C4-2B (cell line): ENCODE measurements at regions not wholly inside any gene's neighbourhood (a gene's known extent, or its start where the extent isn't known, plus 50 kb on each side); places are given as distances from the start of the nearest gene placed in this dataset.

Experiments
- ZFX ChIP-seq: fragments of 450-650 bp; IDR thresholded peaks from 2 replicates; pipeline ENCODE4 v1.6.1; 2017
- TF ChIP-seq, protein P1 (sequence below): fragments of 450-650 bp; conservative IDR thresholded peaks from 2 replicates; pipeline ENCODE4 v1.5.1; 2017; ENCODE audit warnings: mild to moderate bottlenecking

DNA sequence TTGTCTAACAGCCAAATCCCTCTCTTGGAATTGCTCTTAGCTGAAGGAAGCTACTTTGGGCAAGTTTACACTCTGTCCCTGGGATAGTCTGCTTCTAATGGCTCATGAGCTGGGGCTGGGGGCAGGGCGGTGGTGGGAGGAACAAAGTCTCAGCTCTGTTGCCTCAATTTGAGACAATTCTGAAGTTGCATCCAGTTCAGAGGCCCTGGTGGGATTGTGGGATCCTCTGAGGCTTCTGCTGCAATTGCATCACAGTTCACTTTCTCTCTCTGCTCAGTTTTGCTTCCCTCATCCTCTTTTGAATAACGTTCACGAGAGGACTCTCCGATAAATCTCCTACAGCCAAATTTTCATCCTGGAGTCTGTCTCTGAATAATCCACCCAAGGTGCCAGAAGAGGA, 440.6 kb upstream of the SLC35B3 start:
- TF ChIP-seq, protein P1, sequence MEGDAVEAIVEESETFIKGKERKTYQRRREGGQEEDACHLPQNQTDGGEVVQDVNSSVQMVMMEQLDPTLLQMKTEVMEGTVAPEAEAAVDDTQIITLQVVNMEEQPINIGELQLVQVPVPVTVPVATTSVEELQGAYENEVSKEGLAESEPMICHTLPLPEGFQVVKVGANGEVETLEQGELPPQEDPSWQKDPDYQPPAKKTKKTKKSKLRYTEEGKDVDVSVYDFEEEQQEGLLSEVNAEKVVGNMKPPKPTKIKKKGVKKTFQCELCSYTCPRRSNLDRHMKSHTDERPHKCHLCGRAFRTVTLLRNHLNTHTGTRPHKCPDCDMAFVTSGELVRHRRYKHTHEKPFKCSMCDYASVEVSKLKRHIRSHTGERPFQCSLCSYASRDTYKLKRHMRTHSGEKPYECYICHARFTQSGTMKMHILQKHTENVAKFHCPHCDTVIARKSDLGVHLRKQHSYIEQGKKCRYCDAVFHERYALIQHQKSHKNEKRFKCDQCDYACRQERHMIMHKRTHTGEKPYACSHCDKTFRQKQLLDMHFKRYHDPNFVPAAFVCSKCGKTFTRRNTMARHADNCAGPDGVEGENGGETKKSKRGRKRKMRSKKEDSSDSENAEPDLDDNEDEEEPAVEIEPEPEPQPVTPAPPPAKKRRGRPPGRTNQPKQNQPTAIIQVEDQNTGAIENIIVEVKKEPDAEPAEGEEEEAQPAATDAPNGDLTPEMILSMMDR, result no peak
- no peak for TF ChIP-seq ZFX
